ENCODE measurements at regions not wholly inside any gene's neighbourhood (a gene's known extent, or its start where the extent isn't known, plus 50 kb on each side); places are given as distances from the start of the nearest gene placed in this dataset.

GRCh38 chr15:85296615-85297402 lies 83.6 kb upstream of the AKAP13 start:
- no peak for TF ChIP-seq POLR2A (IDR thresholded peaks at IDR 0.05; ENCODE audit: low read depth, low read length)
- FAIRE-seq, result peak; percentile 52
- DNase-seq (ENCODE audit: insufficient read length, low spot score), result peak; percentile 22

DNA sequence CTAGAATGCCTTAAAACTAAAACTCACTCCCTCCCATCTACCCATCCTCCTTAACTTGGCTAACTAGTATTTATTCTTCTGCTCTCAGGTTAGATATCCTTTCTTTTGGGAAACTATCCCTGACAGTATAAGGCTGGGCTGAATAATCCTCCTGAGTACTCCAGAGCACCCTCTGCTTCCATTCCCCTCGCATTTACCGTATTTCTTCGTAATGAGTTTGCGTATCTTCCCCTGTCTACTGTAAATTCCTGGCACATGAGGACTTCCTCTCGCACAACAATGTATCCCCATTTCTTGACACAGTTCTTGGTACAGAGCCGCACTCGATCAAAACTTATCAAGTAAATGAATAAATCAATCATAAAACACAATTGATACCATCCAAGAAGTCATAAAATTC lies 82.9 kb upstream of the AKAP13 start:
- TF ChIP-seq POLR2A (IDR thresholded peaks at IDR 0.05; ENCODE audit: low read depth, low read length), result no peak
- FAIRE-seq (no peak), DNase-seq (ENCODE audit: insufficient read length, low spot score) (no peak)

DNA sequence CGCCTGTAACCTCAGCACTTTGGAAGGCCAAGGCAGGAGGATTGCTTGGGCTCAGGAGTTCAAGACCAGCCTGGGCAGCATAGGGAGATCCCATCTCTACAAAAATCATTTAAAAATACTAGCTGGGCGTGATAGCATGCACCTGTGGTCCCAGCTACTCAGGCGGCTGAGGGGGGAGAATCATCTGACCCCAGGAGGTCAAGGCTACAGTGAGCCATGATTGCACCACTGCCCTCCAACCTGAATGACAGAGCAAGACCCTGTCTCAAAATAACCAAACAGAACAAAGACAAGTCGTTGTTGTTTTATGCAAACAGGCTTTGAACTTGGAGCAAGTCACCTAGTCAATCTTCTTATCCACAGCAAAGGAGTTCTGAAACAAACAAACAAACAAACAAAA lies 82.0 kb upstream of the AKAP13 start:
- FAIRE-seq (no peak), DNase-seq (ENCODE audit: insufficient read length, low spot score) (no peak)
- TF ChIP-seq POLR2A (IDR thresholded peaks at IDR 0.05; ENCODE audit: low read depth, low read length), result no peak

DNA sequence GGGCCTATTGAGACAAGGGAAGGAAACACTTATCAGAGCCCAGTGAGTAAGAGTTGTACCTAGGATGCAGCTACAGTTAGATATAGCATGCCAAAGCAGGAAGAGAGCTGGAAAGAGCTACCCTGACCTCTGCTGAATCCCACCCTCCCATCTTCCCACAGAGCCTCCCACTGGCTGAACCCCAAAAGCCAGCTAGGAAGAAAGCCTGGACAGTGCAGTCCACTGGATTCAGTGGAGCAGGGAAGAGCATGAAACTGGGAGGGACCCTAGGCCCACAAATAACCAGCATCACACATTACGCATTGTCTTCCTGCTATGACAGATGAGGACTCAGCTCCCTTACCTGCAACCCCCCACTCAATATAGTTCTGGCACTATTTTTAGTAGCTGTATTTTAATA lies 81.5 kb upstream of the AKAP13 start:
- no peak for TF ChIP-seq POLR2A (IDR thresholded peaks at IDR 0.05; ENCODE audit: low read depth, low read length)
- FAIRE-seq, result no peak
- DNase-seq (ENCODE audit: insufficient read length, low spot score), result no peak

DNA sequence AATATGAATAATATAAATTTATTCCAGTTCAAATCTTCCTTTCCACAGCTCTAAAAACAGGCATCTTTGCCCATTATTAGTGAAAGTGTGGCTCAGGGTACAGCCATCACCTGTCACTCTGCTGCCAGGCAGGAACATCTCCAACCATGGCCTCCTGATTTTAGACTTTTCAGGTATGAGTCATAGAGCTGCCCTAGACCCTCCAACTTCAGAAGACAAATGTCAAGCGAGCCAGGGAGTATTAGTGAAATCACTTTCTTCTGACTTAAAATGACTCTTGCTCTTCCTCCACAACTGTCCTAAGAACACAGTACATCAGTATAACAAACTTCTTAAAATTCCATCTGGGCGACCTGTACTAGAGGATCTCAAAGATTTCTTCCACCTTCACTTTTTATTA lies 78.1 kb upstream of the AKAP13 start:
- no peak for TF ChIP-seq POLR2A (IDR thresholded peaks at IDR 0.05; ENCODE audit: low read depth, low read length)
- no peak for FAIRE-seq
- no peak for DNase-seq (ENCODE audit: insufficient read length, low spot score)

DNA sequence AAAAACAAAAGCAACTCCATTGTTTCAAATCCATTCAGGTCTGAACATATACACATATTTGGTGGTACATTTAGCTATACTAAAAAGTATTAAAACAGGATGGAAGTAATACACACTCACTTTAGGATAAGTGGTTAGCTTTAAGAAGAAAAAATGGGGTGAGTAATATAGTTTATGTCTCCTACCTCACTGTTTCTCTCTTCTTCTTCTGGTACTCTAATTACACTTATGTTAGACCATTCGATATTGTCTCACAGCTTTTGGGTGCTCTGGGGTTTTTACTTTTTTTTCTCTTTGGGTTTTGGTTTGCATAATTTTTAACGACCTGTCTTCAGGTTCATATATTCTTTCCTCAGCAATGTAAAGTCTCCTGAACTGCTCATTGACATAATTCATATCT lies 75.4 kb upstream of the AKAP13 start:
- no peak for TF ChIP-seq POLR2A (IDR thresholded peaks at IDR 0.05; ENCODE audit: low read depth, low read length)
- no peak for FAIRE-seq
- DNase-seq (ENCODE audit: insufficient read length, low spot score), result no peak

GRCh38 chr15:85306946-85307686 lies 73.3 kb upstream of the AKAP13 start:
- DNase-seq (ENCODE audit: insufficient read length, low spot score), result no peak
- TF ChIP-seq POLR2A (IDR thresholded peaks at IDR 0.05; ENCODE audit: low read depth, low read length), result no peak
- FAIRE-seq, result no peak

GRCh38 chr15:85307687-85308045 lies 72.7 kb upstream of the AKAP13 start:
- DNase-seq (ENCODE audit: insufficient read length, low spot score) (no peak), FAIRE-seq (no peak)
- no peak for TF ChIP-seq POLR2A (IDR thresholded peaks at IDR 0.05; ENCODE audit: low read depth, low read length)

GRCh38 chr15:85311647-85312046 lies 68.8 kb upstream of the AKAP13 start:
- DNase-seq (ENCODE audit: insufficient read length, low spot score), result no peak
- no peak for FAIRE-seq
- TF ChIP-seq POLR2A (IDR thresholded peaks at IDR 0.05; ENCODE audit: low read depth, low read length), result no peak

- DNase-seq (ENCODE audit: insufficient read length, low spot score) (no peak), FAIRE-seq (no peak)
- no peak for TF ChIP-seq POLR2A (IDR thresholded peaks at IDR 0.05; ENCODE audit: low read depth, low read length)
Measured at GRCh38 chr15:85312486-85312885, 67.9 kb upstream of the AKAP13 start.

GRCh38 chr15:85312929-85313331 lies 67.5 kb upstream of the AKAP13 start:
- TF ChIP-seq POLR2A (IDR thresholded peaks at IDR 0.05; ENCODE audit: low read depth, low read length), result no peak
- no peak for FAIRE-seq
- no peak for DNase-seq (ENCODE audit: insufficient read length, low spot score)

DNA sequence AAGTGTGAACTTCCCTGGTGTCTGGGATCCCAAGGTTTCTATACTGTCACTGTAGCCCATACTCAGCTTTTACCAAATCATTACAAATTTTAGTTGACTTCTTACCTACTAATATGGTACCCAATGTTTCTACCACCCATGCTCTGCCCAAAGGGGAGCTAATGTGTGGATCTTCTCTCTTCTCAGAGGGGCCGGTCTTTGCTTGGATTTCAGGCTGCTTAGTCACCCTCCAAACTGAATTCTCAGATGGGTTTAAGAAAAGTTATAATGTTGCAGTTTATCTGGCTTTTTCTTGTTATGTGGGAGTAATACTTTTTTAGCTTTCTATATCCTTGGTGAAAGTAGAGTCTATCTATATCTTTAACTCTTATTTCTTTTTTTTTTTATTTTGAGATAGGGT lies 67.1 kb upstream of the AKAP13 start:
- no peak for TF ChIP-seq POLR2A (IDR thresholded peaks at IDR 0.05; ENCODE audit: low read depth, low read length)
- FAIRE-seq (no peak), DNase-seq (ENCODE audit: insufficient read length, low spot score) (no peak)

DNA sequence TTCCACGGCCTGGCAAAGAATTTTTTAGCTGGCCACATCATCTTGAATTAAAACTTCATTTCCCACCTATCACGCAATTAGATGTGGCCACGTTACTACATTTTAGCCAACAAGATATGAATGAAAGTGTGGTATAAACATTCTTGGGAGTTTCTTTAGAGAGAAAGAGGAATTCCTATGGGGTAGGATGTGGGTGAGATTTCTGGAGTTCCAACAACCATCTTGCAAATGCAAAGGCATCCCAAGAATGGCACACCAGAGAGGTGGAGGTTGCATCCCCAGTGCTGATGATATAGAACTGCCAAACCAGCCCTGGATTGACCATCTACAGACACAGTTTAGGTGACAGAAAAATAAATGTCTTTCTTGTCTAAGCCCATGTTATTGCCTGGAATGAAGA lies 66.3 kb upstream of the AKAP13 start:
- no peak for TF ChIP-seq POLR2A (IDR thresholded peaks at IDR 0.05; ENCODE audit: low read depth, low read length)
- no peak for FAIRE-seq
- no peak for DNase-seq (ENCODE audit: insufficient read length, low spot score)

DNA sequence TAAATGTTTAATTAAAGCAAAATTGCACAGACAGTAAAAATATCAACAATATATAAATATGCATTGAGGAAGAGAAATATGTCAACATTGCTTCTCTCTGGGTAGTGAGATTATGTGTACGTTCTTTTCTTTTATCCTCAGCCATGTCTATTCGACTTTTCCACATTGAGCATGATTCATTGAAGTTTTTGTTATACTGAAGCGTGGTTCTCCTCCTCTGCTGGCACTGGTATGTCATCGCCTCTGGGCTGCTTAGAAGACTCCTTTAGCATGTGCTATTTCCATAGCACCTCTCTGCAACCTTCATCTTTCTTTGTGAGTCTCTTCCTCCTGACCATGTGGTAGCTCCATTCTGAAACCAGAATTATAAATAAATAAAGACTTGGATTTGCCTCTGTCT lies 65.8 kb upstream of the AKAP13 start:
- FAIRE-seq, result no peak
- TF ChIP-seq POLR2A (IDR thresholded peaks at IDR 0.05; ENCODE audit: low read depth, low read length), result no peak

More for the DNA sequence above, 65.8 kb upstream of the AKAP13 start:
- DNase-seq (ENCODE audit: insufficient read length, low spot score), result no peak

Data from H54 (cell line).